Subcutaneous abdominal adipose tissue (tissue), 5 donors: ENCODE measurements at regions not wholly inside any gene's neighbourhood (a gene's known extent, or its start where the extent isn't known, plus 50 kb on each side); places are given as distances from the start of the nearest gene placed in this dataset.

ENCODE experiments used
- H3K27ac ChIP-seq: one replicate; pipeline ENCODE4 v1.7.0; 2013; ENCODE audit warnings: low read depth, mild to moderate bottlenecking, inconsistent platforms, low read length, moderate library complexity
- H3K27me3 ChIP-seq, 5 donors: one replicate each; pipeline ENCODE4 v1.7.0; 2013; ENCODE audit warnings: low read length in 5 of 5, inconsistent platforms in 1 of 5; ENCODE audit not compliant: control insufficient read depth in 5 of 5, insufficient read depth in 4 of 5
- H3K36me3 ChIP-seq, 5 donors: one replicate each; pipeline ENCODE4 v1.7.0; 2013; ENCODE audit warnings: low read length in 5 of 5; ENCODE audit not compliant: control insufficient read depth in 5 of 5, insufficient read depth in 5 of 5
- H3K4me1 ChIP-seq, 5 donors: one replicate each; pipeline ENCODE4 v1.7.0; 2013; ENCODE audit warnings: low read length in 5 of 5, mild to moderate bottlenecking in 3 of 5, moderate library complexity in 1 of 5; ENCODE audit not compliant: control insufficient read depth in 5 of 5, insufficient read depth in 5 of 5
- H3K4me3 ChIP-seq, 5 donors: one replicate each; pipeline ENCODE4 v1.7.0; 2013; ENCODE audit warnings: low read length in 5 of 5, low read depth in 1 of 5
- H3K9ac ChIP-seq, 5 donors: one replicate each; pipeline ENCODE4 v1.7.0; 2013; ENCODE audit warnings: low read length in 5 of 5, mild to moderate bottlenecking in 4 of 5, moderate library complexity in 3 of 5
- H3K9me3 ChIP-seq, 5 donors: one replicate each; pipeline ENCODE4 v1.7.0; 2013; ENCODE audit warnings: low read length in 5 of 5; ENCODE audit not compliant: control insufficient read depth in 5 of 5
- donor health status: healthy.
- donor health status: healthy.
- donor health status: healthy.
- donor health status: healthy.
- donor health status: healthy.

DNA sequence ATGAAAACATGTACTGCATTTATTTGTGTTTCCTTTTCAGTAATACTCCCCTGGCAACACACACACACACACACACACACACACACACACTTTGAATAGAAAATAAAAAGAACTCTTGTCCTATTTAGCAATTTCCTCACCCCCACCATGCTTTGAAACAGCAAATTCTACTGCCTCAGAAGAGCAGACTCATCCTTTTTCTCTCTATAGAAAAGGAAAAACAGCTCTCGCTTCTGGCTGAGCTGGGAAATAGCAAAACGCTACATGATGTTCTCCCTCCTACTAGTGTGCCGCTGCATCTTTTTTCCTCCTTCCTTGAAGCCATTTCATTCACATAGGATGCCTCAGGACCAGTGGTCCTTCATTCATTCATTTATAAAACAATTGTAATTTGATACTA, 453.6 kb downstream of the CSNK1G3 start:
- no peak overlapping the region for H3K9ac ChIP-seq
- H3K4me3 ChIP-seq = no peak overlapping the region
- peaks cover 0 to 4% (median 0%) of the 10 kb centered on the region in 5 donors for H3K9me3 ChIP-seq
- no peaks in the 10 kb centered on the region for H3K36me3 ChIP-seq
- no peak overlapping the region for H3K27ac ChIP-seq
- H3K27me3 ChIP-seq = no peaks in the 10 kb centered on the region
- no peaks in the 10 kb centered on the region for H3K4me1 ChIP-seq

- no peak overlapping the region for H3K9ac ChIP-seq
- no peak overlapping the region for H3K27ac ChIP-seq
- H3K9me3 ChIP-seq = peaks cover 0 to 4% (median 0%) of the 10 kb centered on the region in 5 donors
- H3K4me1 ChIP-seq = no peaks in the 10 kb centered on the region
- H3K36me3 ChIP-seq = no peaks in the 10 kb centered on the region
- H3K27me3 ChIP-seq = no peaks in the 10 kb centered on the region
- no peak overlapping the region for H3K4me3 ChIP-seq
Measured at GRCh38 chr5:123964884-123965283, 452.9 kb downstream of the CSNK1G3 start.

DNA sequence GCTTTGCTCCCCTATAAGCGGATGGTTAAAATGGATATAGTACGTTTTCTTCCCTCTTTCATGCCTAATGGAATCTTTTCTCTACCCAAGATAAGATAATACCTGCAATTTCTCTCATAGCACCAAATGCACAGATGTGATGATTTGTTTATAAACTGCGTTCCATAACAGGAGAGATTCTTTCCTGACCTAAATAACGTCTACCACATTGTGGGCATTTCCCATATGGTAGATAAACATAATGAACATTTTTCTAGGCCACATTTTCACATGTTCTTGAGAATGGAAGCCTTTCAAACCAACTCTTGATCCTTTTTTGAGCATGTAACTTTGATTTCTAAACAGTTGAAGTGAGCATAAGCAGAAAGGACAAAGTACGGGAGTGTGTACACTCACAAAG, 448.5 kb downstream of the CSNK1G3 start:
- Histone ChIP-seq H3K4me3 (no peak overlapping the region), H3K27me3 (no peaks in the 10 kb centered on the region), H3K27ac (no peak overlapping the region), H3K36me3 (no peaks in the 10 kb centered on the region), H3K9ac (no peak overlapping the region), H3K4me1 (no peaks in the 10 kb centered on the region), H3K9me3 (no peaks in the 10 kb centered on the region)

- no peaks in the 10 kb centered on the region for H3K9me3 ChIP-seq
- no peak overlapping the region for H3K27ac ChIP-seq
Measured at GRCh38 chr5:123951582-123951977, 439.6 kb downstream of the CSNK1G3 start.

GRCh38 chr5:123950701-123951581, 439.0 kb downstream of the CSNK1G3 start:
- no peaks in the 10 kb centered on the region for H3K4me1 ChIP-seq
- H3K36me3 ChIP-seq = no peaks in the 10 kb centered on the region

More at GRCh38 chr5:123951582-123951977, 439.6 kb downstream of the CSNK1G3 start:
- Histone ChIP-seq H3K4me3 (no peak overlapping the region), H3K9ac (no peak overlapping the region), H3K36me3 (no peaks in the 10 kb centered on the region), H3K4me1 (no peaks in the 10 kb centered on the region), H3K27me3 (no peaks in the 10 kb centered on the region)

GRCh38 chr5:123949807-123950340, 437.9 kb downstream of the CSNK1G3 start:
- Histone ChIP-seq H3K9me3 (no peaks in the 10 kb centered on the region), H3K9ac (no peak overlapping the region), H3K27ac (no peak overlapping the region), H3K36me3 (no peaks in the 10 kb centered on the region), H3K4me3 (no peak overlapping the region), H3K27me3 (no peaks in the 10 kb centered on the region), H3K4me1 (no peaks in the 10 kb centered on the region)

More at GRCh38 chr5:123950701-123951581, 439.0 kb downstream of the CSNK1G3 start:
- Histone ChIP-seq H3K27ac (no peak overlapping the region), H3K4me3 (no peak overlapping the region), H3K9ac (no peak overlapping the region), H3K27me3 (no peaks in the 10 kb centered on the region), H3K9me3 (no peaks in the 10 kb centered on the region)

GRCh38 chr5:123949043-123949804, 437.2 kb downstream of the CSNK1G3 start:
- H3K4me3 ChIP-seq = no peak overlapping the region
- H3K27ac ChIP-seq = no peak overlapping the region
- H3K9ac ChIP-seq = no peak overlapping the region
- no peaks in the 10 kb centered on the region for H3K9me3 ChIP-seq
- no peaks in the 10 kb centered on the region for H3K36me3 ChIP-seq
- H3K27me3 ChIP-seq = no peaks in the 10 kb centered on the region
- no peaks in the 10 kb centered on the region for H3K4me1 ChIP-seq

DNA sequence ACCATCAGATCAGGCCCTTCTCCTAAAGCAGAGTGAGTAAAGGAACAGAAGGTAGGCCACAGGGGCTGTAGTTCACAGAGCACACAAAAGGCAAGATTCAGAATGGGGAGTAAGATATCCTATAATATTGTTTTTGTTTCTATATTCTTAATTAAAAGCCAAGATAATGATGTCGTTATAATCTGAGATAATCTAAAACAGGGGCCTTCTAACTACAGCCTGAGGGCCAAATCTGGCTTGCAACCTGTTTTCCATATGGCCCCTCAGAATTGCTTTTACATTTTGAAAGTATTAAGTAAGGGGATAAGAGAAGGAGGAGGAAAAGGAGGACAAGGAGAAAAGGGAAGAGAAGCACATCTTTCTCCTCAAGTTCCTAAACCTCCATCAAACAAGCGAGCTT, 435.8 kb downstream of the CSNK1G3 start:
- no peak overlapping the region for H3K27ac ChIP-seq
- H3K4me1 ChIP-seq = no peaks in the 10 kb centered on the region
- no peaks in the 10 kb centered on the region for H3K27me3 ChIP-seq
- H3K9ac ChIP-seq = no peak overlapping the region
- peaks cover 0 to 2% (median 0%) of the 10 kb centered on the region in 5 donors for H3K9me3 ChIP-seq
- H3K4me3 ChIP-seq = no peak overlapping the region
- no peaks in the 10 kb centered on the region for H3K36me3 ChIP-seq

GRCh38 chr5:123945548-123945947, 433.6 kb downstream of the CSNK1G3 start:
- Histone ChIP-seq H3K4me1 (no peaks in the 10 kb centered on the region), H3K27ac (no peak overlapping the region)

DNA sequence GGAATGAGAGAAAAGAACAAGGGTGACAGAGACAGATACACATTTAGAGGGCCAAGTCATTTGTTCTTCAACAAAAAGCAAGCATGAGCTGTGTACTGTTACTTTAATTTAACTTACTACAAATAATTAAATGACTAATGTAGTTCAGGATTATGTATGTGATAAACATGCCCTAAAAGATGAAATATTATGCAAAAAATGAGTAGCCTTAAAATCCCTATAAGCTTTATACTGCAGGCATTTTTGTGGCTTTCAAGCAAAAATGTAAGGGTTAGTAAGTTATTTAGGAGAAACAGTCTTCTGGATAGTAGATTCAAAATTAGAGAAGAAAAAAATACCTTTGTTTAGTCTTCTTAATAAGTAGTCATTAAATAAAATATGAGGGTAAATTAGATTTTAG, 431.2 kb downstream of the CSNK1G3 start:
- Histone ChIP-seq H3K27me3 (no peaks in the 10 kb centered on the region), H3K27ac (no peak overlapping the region), H3K36me3 (no peaks in the 10 kb centered on the region), H3K4me3 (no peak overlapping the region), H3K4me1 (no peaks in the 10 kb centered on the region), H3K9ac (no peak overlapping the region), H3K9me3 (peaks cover 0 to 9% (median 0%) of the 10 kb centered on the region in 5 donors)

More at GRCh38 chr5:123945548-123945947, 433.6 kb downstream of the CSNK1G3 start:
- Histone ChIP-seq H3K27me3 (no peaks in the 10 kb centered on the region), H3K36me3 (no peaks in the 10 kb centered on the region), H3K4me3 (no peak overlapping the region), H3K9me3 (peaks cover 0 to 9% (median 0%) of the 10 kb centered on the region in 5 donors), H3K9ac (no peak overlapping the region)
